ENCODE measurements at regions not wholly inside any gene's neighbourhood (a gene's known extent, or its start where the extent isn't known, plus 50 kb on each side); places are given as distances from the start of the nearest gene placed in this dataset.

DNA sequence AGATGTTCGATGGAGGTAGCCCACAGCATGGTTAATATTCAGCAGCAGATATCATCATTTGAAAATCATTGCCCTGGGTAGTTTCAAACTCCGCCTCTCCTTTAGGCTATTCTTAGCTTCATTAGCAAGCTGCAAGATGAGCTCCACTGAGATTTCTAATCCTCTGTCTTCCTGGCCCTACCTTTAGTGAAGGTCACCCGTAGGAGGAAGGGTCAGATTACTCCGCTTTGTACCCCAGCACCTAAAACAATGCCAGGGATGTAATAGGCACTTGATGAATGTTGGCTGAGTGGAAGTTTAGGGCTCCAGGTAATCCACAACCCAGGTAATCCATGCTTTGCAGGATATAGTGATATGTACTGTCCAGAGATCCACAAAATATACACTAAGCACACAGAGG is 260.1 kb upstream of the MTNR1B start:
- TF ChIP-seq RAD21 (IDR thresholded peaks at IDR 0.05; ENCODE audit: low read depth) (no peak), CEBPB (IDR thresholded peaks at IDR 0.05) (no peak)
